Astrocyte of the spinal cord (primary cell): ENCODE measurements at regions not wholly inside any gene's neighbourhood (a gene's known extent, or its start where the extent isn't known, plus 50 kb on each side); places are given as distances from the start of the nearest gene placed in this dataset.

ENCODE experiments used
- DNase-seq: peaks from one replicate; pipeline ENCODE4 v3.0.0; 2011; ENCODE audit warnings: low read depth, low spot score
- H3K4me3 ChIP-seq: 2 replicates; pipeline ENCODE4 v1.5.1; 2011; ENCODE audit warnings: low read depth, mild to moderate bottlenecking, low read length, moderate library complexity
- CTCF ChIP-seq: IDR thresholded peaks from 2 replicates; pipeline ENCODE4 v1.5.1; 2012; ENCODE audit warnings: low read depth, mild to moderate bottlenecking, low read length, inconsistent platforms
- in situ Hi-C: cut with HindIII; loops from 2 replicates; pipeline ENCODE4 v1.10.0; 2017; ENCODE audit warnings: low sequenced_read_pairs

- in situ Hi-C loops, result no loop called here
- H3K4me3 ChIP-seq, result no peak overlapping the region
- TF ChIP-seq CTCF, result no peak
- no peak for DNase-seq
Observed at GRCh38 chr4:159682996-159683395, 580.1 kb downstream of the RAPGEF2 start.

GRCh38 chr4:159684061-159684460 is 581.2 kb downstream of the RAPGEF2 start:
- H3K4me3 ChIP-seq, result no peak overlapping the region
- no peak for TF ChIP-seq CTCF
- no peak for DNase-seq
- in situ Hi-C loops, result no loop called here

- no peak for TF ChIP-seq CTCF
- no peak overlapping the region for H3K4me3 ChIP-seq
- DNase-seq, result peak; percentile 77
- in situ Hi-C loops, result no loop called here
Observed at GRCh38 chr4:159685340-159686092, 582.6 kb downstream of the RAPGEF2 start.

- no peak for TF ChIP-seq CTCF
- DNase-seq, result no peak
- in situ Hi-C loops, result no loop called here
- H3K4me3 ChIP-seq, result no peak overlapping the region
Observed at GRCh38 chr4:159689526-159689925, 586.6 kb downstream of the RAPGEF2 start.

GRCh38 chr4:159697322-159698283 is 594.7 kb downstream of the RAPGEF2 start:
- DNase-seq, result no peak
- in situ Hi-C loops, result no loop called here
- no peak overlapping the region for H3K4me3 ChIP-seq
- TF ChIP-seq CTCF, result no peak

- peak; percentile 80 for DNase-seq
- no peak overlapping the region for H3K4me3 ChIP-seq
- no peak for TF ChIP-seq CTCF
- in situ Hi-C loops, result no loop called here
Observed at GRCh38 chr4:159698336-159698735, 595.5 kb downstream of the RAPGEF2 start.
